ENCODE measurements at regions not wholly inside any gene's neighbourhood (a gene's known extent, or its start where the extent isn't known, plus 50 kb on each side); places are given as distances from the start of the nearest gene placed in this dataset.

- TF ChIP-seq SIN3A (IDR thresholded peaks at IDR 0.05; ENCODE audit: borderline replicate concordance, insufficient read depth, low read length) (no peak), FOXP2 (optimal IDR thresholded peaks at IDR 0.05; ENCODE audit: borderline replicate concordance, extremely low read depth, extremely low read length, insufficient read depth) (no peak), REST (IDR thresholded peaks at IDR 0.05; ENCODE audit: insufficient read depth in 1 of 2, low read depth in 2 of 2, low read length in 2 of 2) (no peak), TAF1 (IDR thresholded peaks at IDR 0.05; ENCODE audit: borderline replicate concordance, insufficient read depth, low read length) (no peak), POLR2AphosphoS5 (IDR thresholded peaks at IDR 0.05; ENCODE audit: low read depth, low read length) (no peak)
These were observed 213.4 kb upstream of the RASGEF1B start for GRCh38 chr4:81685104-81685503.

GRCh38 chr4:81684352-81684751 lies 212.6 kb upstream of the RASGEF1B start:
- TF ChIP-seq REST (IDR thresholded peaks at IDR 0.05; ENCODE audit: insufficient read depth in 1 of 2, low read depth in 2 of 2, low read length in 2 of 2) (no peak), TAF1 (IDR thresholded peaks at IDR 0.05; ENCODE audit: borderline replicate concordance, insufficient read depth, low read length) (no peak), POLR2AphosphoS5 (IDR thresholded peaks at IDR 0.05; ENCODE audit: low read depth, low read length) (no peak), FOXP2 (optimal IDR thresholded peaks at IDR 0.05; ENCODE audit: borderline replicate concordance, extremely low read depth, extremely low read length, insufficient read depth) (no peak)

GRCh38 chr4:81682492-81682891 lies 210.8 kb upstream of the RASGEF1B start:
- TF ChIP-seq REST (IDR thresholded peaks at IDR 0.05; ENCODE audit: insufficient read depth in 1 of 2, low read depth in 2 of 2, low read length in 2 of 2) (no peak), FOXP2 (optimal IDR thresholded peaks at IDR 0.05; ENCODE audit: borderline replicate concordance, extremely low read depth, extremely low read length, insufficient read depth) (no peak), POLR2AphosphoS5 (IDR thresholded peaks at IDR 0.05; ENCODE audit: low read depth, low read length) (no peak), SIN3A (IDR thresholded peaks at IDR 0.05; ENCODE audit: borderline replicate concordance, insufficient read depth, low read length) (no peak), TAF1 (IDR thresholded peaks at IDR 0.05; ENCODE audit: borderline replicate concordance, insufficient read depth, low read length) (no peak)

GRCh38 chr4:81679315-81679714 lies 207.6 kb upstream of the RASGEF1B start:
- TF ChIP-seq SIN3A (IDR thresholded peaks at IDR 0.05; ENCODE audit: borderline replicate concordance, insufficient read depth, low read length) (no peak), TAF1 (IDR thresholded peaks at IDR 0.05; ENCODE audit: borderline replicate concordance, insufficient read depth, low read length) (no peak), POLR2AphosphoS5 (IDR thresholded peaks at IDR 0.05; ENCODE audit: low read depth, low read length) (no peak)

- TF ChIP-seq FOXP2 (optimal IDR thresholded peaks at IDR 0.05; ENCODE audit: borderline replicate concordance, extremely low read depth, extremely low read length, insufficient read depth) (no peak), TAF1 (IDR thresholded peaks at IDR 0.05; ENCODE audit: borderline replicate concordance, insufficient read depth, low read length) (no peak), SIN3A (IDR thresholded peaks at IDR 0.05; ENCODE audit: borderline replicate concordance, insufficient read depth, low read length) (no peak), POLR2AphosphoS5 (IDR thresholded peaks at IDR 0.05; ENCODE audit: low read depth, low read length) (no peak), REST (IDR thresholded peaks at IDR 0.05; ENCODE audit: insufficient read depth in 1 of 2, low read depth in 2 of 2, low read length in 2 of 2) (no peak)
These were observed 207.1 kb upstream of the RASGEF1B start for GRCh38 chr4:81678801-81679200.
